IMR-90 (cell line): ENCODE measurements at regions not wholly inside any gene's neighbourhood (a gene's known extent, or its start where the extent isn't known, plus 50 kb on each side); places are given as distances from the start of the nearest gene placed in this dataset.

Experiments
- CHD1 ChIP-seq: IDR thresholded peaks from 2 replicates; pipeline ENCODE4 v1.6.1; 2012; ENCODE audit warnings: low read depth, low read length, improper control_type of control experiment
- CTCF ChIP-seq: conservative IDR thresholded peaks from 2 replicates; pipeline ENCODE4 v1.5.1; 2012; ENCODE audit warnings: mild to moderate bottlenecking, low read depth, low read length, improper control_type of control experiment
- MAFK ChIP-seq: IDR thresholded peaks from 2 replicates; pipeline ENCODE4 v1.6.1; 2012; ENCODE audit warnings: low read depth, low read length, improper control_type of control experiment
- MXI1 ChIP-seq: IDR thresholded peaks from 2 replicates; pipeline ENCODE4 v1.6.1; 2012; ENCODE audit warnings: low read depth, mild to moderate bottlenecking, low read length, moderate library complexity, borderline replicate concordance
- POLR2A ChIP-seq: IDR thresholded peaks from 2 replicates; pipeline ENCODE4 v1.6.1; 2012; ENCODE audit warnings: mild to moderate bottlenecking, low read depth, low read length

- TF ChIP-seq CTCF (no peak), MXI1 (no peak), POLR2A (no peak), MAFK (no peak), CHD1 (no peak)
Measured at GRCh38 chr17:74150428-74151025, 53.0 kb upstream of the RPL38 start.
